ENCODE measurements at regions not wholly inside any gene's neighbourhood (a gene's known extent, or its start where the extent isn't known, plus 50 kb on each side); places are given as distances from the start of the nearest gene placed in this dataset.
A peak's percentile ranks its signal among the peaks of the same experiment; 100 is the strongest.

GRCh38 chr5:62767650-62768049 lies 189.0 kb downstream of the LRRC70 start (continued):
- TF ChIP-seq MAFK (IDR thresholded peaks at IDR 0.05; ENCODE audit: low read depth, low read length) = peak; percentile 62; the same call in 1 of the 2 replicates

- Histone ChIP-seq H3K4me3 (ENCODE audit: extremely low read depth in 1 of 4, insufficient read depth in 2 of 4, low read depth in 3 of 4, low read length in 4 of 4) (no peak overlapping the region), H2BK120ac (replicated peaks; ENCODE audit: low read depth, low read length) (no peak overlapping the region), H4K5ac (ENCODE audit: insufficient read length, low read depth, low read length) (no peak overlapping the region), H3K9me3 (ENCODE audit: insufficient read depth in 2 of 2, low read depth in 1 of 2, low read length in 1 of 2) (no peaks in the 10 kb centered on the region), H3K27me3 (replicated peaks in 1 of 4; ENCODE audit: control insufficient read depth in 3 of 4, extremely low read depth in 1 of 4, insufficient read depth in 3 of 4, low read length in 3 of 4) (no peaks in the 10 kb centered on the region), H2BK12ac (ENCODE audit: low read depth, low read length) (no peak overlapping the region), H3K14ac (ENCODE audit: insufficient read length) (no peak overlapping the region), H3K23me2 (ENCODE audit: low read depth, low read length) (no peaks in the 10 kb centered on the region), H3K56ac (replicated peaks; ENCODE audit: insufficient read length, low read depth, low read length) (no peak overlapping the region), H3K36me3 (ENCODE audit: control insufficient read depth in 2 of 4, insufficient read depth in 4 of 4, low read length in 3 of 4) (no peaks in the 10 kb centered on the region), H3K4me1 (replicated peaks in 1 of 4; ENCODE audit: control insufficient read depth in 3 of 4, insufficient read depth in 4 of 4, low read length in 3 of 4) (no peaks in the 10 kb centered on the region), H3K9ac (replicated peaks in 1 of 4; ENCODE audit: extremely low read depth in 1 of 4, low read depth in 3 of 4, low read length in 3 of 4) (no peak overlapping the region), H3K79me2 (ENCODE audit: control insufficient read depth in 1 of 2, insufficient read depth in 2 of 2, low read length in 2 of 2) (no peaks in the 10 kb centered on the region), H3K4ac (replicated peaks; ENCODE audit: insufficient read length, low read depth, low read length) (no peak overlapping the region), H2AK5ac (ENCODE audit: low read depth, low read length) (no peak overlapping the region), H3K79me1 (ENCODE audit: low read depth, low read length) (no peaks in the 10 kb centered on the region), H3K4me2 (ENCODE audit: insufficient read depth in 1 of 2, low read depth in 2 of 2, low read length in 2 of 2) (no peak overlapping the region), H3K27ac (ENCODE audit: low read depth, low read length) (no peak overlapping the region), H2BK20ac (ENCODE audit: low read length) (no peak overlapping the region), H3K18ac (ENCODE audit: extremely low read depth, low read length) (no peak overlapping the region), H4K20me1 (replicated peaks in 1 of 2; ENCODE audit: control insufficient read depth in 1 of 2, insufficient read depth in 2 of 2, low read length in 2 of 2) (no peaks in the 10 kb centered on the region), H4K91ac (replicated peaks; ENCODE audit: insufficient read length, low read length) (no peak overlapping the region), H2BK15ac (ENCODE audit: low read length) (no peak overlapping the region), H2AFZ (ENCODE audit: low read length) (no peak overlapping the region), H2BK5ac (ENCODE audit: low read depth, low read length) (no peak overlapping the region), H3K23ac (ENCODE audit: insufficient read length) (no peak overlapping the region), H4K8ac (ENCODE audit: extremely low read depth, insufficient read depth, low read length) (no peak overlapping the region)
- WGBS, 2 experiments (ENCODE audit: extremely low coverage in 1 of 2, insufficient coverage in 1 of 2, insufficient read length in 1 of 2, insufficient replicate concordance in 2 of 2, low coverage in 1 of 2, low lambda C conversion rate in 2 of 2, missing lambda C conversion rate in 1 of 2) = 95% methylated on average over 2 of the region's 2 CpGs; no CpG with 5 or more reads in 1 of the 2 experiments
- ChIA-PET POLR2A (ENCODE audit: partially characterized antibody) (no interaction called here), CTCF (ENCODE audit: partially characterized antibody) (interaction anchor here (0.9 to 1.3 kb wide), 2 partner anchors 104 to 244 kb away, joined by 3 read pairs; no protein-coding TSS in a partner anchor)
- FAIRE-seq (no peak), DNase-seq (ENCODE audit: low read depth in 1 of 2, low spot score in 2 of 2) (no peak)
- TF ChIP-seq MAFK (IDR thresholded peaks at IDR 0.05; ENCODE audit: low read depth, low read length) (no peak), JUND (IDR thresholded peaks at IDR 0.05; ENCODE audit: low read length) (no peak), CREB1 (IDR thresholded peaks at IDR 0.05) (no peak), EP300 (IDR thresholded peaks at IDR 0.05; ENCODE audit: borderline replicate concordance in 1 of 2, low read depth in 2 of 2, low read length in 2 of 2) (no peak), EZH2 (IDR thresholded peaks at IDR 0.05; ENCODE audit: low read depth, low read length, severe bottlenecking) (no peak), RBBP5 (IDR thresholded peaks at IDR 0.05; ENCODE audit: borderline replicate concordance, low read depth, low read length) (no peak)
Measured at GRCh38 chr5:62767077-62767476, 188.5 kb downstream of the LRRC70 start.

Data from H1 (cell line).